ENCODE measurements at regions not wholly inside any gene's neighbourhood (a gene's known extent, or its start where the extent isn't known, plus 50 kb on each side); places are given as distances from the start of the nearest gene placed in this dataset.

- Histone ChIP-seq H3K4me3 (no peak overlapping the region), H3K27me3 (ENCODE audit: insufficient read depth in 3 of 3, low read length in 2 of 3) (peaks cover 0 to 6% (median 2%) of the 10 kb centered on the region in 3 donors), H3K9me3 (no peaks in the 10 kb centered on the region), H3K27ac (no peak overlapping the region), H3K4me1 (no peaks in the 10 kb centered on the region), H3K36me3 (ENCODE audit: insufficient read depth in 1 of 2, low read depth in 1 of 2) (no peaks in the 10 kb centered on the region)
- WGBS, 3 donors: 8 to 27% (median 19%) methylated on average over 2 of the region's 2 CpGs
- peak; percentile 62 to 93 (median 66) for ATAC-seq
- DNase-seq: no peak
- no peak for TF ChIP-seq CTCF (IDR thresholded peaks at IDR 0.05)
- intact Hi-C loops (cut with DNase I): no loop called here
Measured at GRCh38 chr18:8519102-8519501, 90.1 kb upstream of the RAB12 start.

GRCh38 chr18:8520266-8520665 lies 89.0 kb upstream of the RAB12 start:
- Histone ChIP-seq H3K4me1 (no peaks in the 10 kb centered on the region), H3K4me3 (no peak overlapping the region), H3K27me3 (ENCODE audit: insufficient read depth in 3 of 3, low read length in 2 of 3) (peaks cover 0 to 10% (median 0%) of the 10 kb centered on the region in 3 donors), H3K27ac (no peak overlapping the region), H3K9me3 (no peaks in the 10 kb centered on the region), H3K36me3 (ENCODE audit: insufficient read depth in 1 of 2, low read depth in 1 of 2) (no peaks in the 10 kb centered on the region)
- intact Hi-C loops (cut with DNase I): no loop called here
- WGBS, 3 donors: 76 to 91% (median 90%) methylated on average over 1 of the region's 1 CpG
- no peak for TF ChIP-seq CTCF (IDR thresholded peaks at IDR 0.05)
- DNase-seq: no peak
- no peak for ATAC-seq

- TF ChIP-seq CTCF (IDR thresholded peaks at IDR 0.05): no peak
- intact Hi-C loops (cut with DNase I): no loop called here
- H3K27me3 ChIP-seq (ENCODE audit: insufficient read depth in 3 of 3, low read length in 2 of 3): peaks cover 0 to 10% (median 0%) of the 10 kb centered on the region in 3 donors
- no peaks in the 10 kb centered on the region for H3K9me3 ChIP-seq
- H3K4me1 ChIP-seq: no peaks in the 10 kb centered on the region
- WGBS, 3 donors: 72 to 82% (median 81%) methylated on average over 4 of the region's 4 CpGs
- no peak overlapping the region for H3K27ac ChIP-seq
- no peak for DNase-seq
- H3K4me3 ChIP-seq: no peak overlapping the region
- no peaks in the 10 kb centered on the region for H3K36me3 ChIP-seq (ENCODE audit: insufficient read depth in 1 of 2, low read depth in 1 of 2)
- ATAC-seq: no peak
Measured at GRCh38 chr18:8522756-8523155, 86.5 kb upstream of the RAB12 start.

GRCh38 chr18:8525692-8526091 lies 83.5 kb upstream of the RAB12 start:
- TF ChIP-seq CTCF (IDR thresholded peaks at IDR 0.05): no peak
- Histone ChIP-seq H3K27me3 (ENCODE audit: insufficient read depth in 3 of 3, low read length in 2 of 3) (peaks cover 0 to 10% (median 0%) of the 10 kb centered on the region in 3 donors), H3K27ac (no peak overlapping the region), H3K9me3 (peaks cover 5% of the 10 kb centered on the region), H3K36me3 (ENCODE audit: insufficient read depth in 1 of 2, low read depth in 1 of 2) (no peaks in the 10 kb centered on the region), H3K4me3 (no peak overlapping the region), H3K4me1 (no peaks in the 10 kb centered on the region)
- DNase-seq (no peak), ATAC-seq (no peak)
- WGBS, 3 donors: 60 to 75% (median 62%) methylated on average over 6 of the region's 6 CpGs
- intact Hi-C loops (cut with DNase I): no loop called here

- Histone ChIP-seq H3K9me3 (peaks cover 12% of the 10 kb centered on the region), H3K27ac (no peak overlapping the region), H3K4me1 (no peaks in the 10 kb centered on the region), H3K27me3 (ENCODE audit: insufficient read depth in 3 of 3, low read length in 2 of 3) (peaks cover 0 to 10% (median 0%) of the 10 kb centered on the region in 3 donors), H3K4me3 (no peak overlapping the region), H3K36me3 (ENCODE audit: insufficient read depth in 1 of 2, low read depth in 1 of 2) (no peaks in the 10 kb centered on the region)
- TF ChIP-seq CTCF (IDR thresholded peaks at IDR 0.05): no peak
- ATAC-seq: no peak
- DNase-seq: no peak
- WGBS, 3 donors: 74 to 78% (median 77%) methylated on average over 9 of the region's 9 CpGs
- intact Hi-C loops (cut with DNase I): no loop called here
Measured at GRCh38 chr18:8526332-8526731, 82.9 kb upstream of the RAB12 start.

All from psoas muscle (tissue), 7 donors.